HG03442 (cell line): ENCODE measurements at regions not wholly inside any gene's neighbourhood (a gene's known extent, or its start where the extent isn't known, plus 50 kb on each side); places are given as distances from the start of the nearest gene placed in this dataset.
"Not testable (repeated sequence)": the region's sequence is repeated elsewhere in the genome, so short reads cannot be mapped to it uniquely, and the experiment has no call there.

Source experiments
- ATAC-seq: cut with Tn5 transposase; IDR thresholded peaks from one replicate; pipeline ENCODE4 v1.9.1; 2021; ENCODE audit warnings: mild to moderate bottlenecking, moderate library complexity; ENCODE audit not compliant: unreplicated experiment

GRCh38 chr12:131430158-131430742, 280.6 kb upstream of the SFSWAP start:
- ATAC-seq = no peak

GRCh38 chr12:131431126-131431655, 279.7 kb upstream of the SFSWAP start:
- ATAC-seq = not testable (repeated sequence)

- ATAC-seq = peak; percentile 57
Measured at GRCh38 chr12:131432532-131433260, 278.2 kb upstream of the SFSWAP start.

- no peak for ATAC-seq
Measured at GRCh38 chr12:131434208-131435125, 276.4 kb upstream of the SFSWAP start.

GRCh38 chr12:131436922-131437705, 273.8 kb upstream of the SFSWAP start:
- no peak for ATAC-seq

- ATAC-seq = no peak
Measured at GRCh38 chr12:131437706-131438492, 273.0 kb upstream of the SFSWAP start.

- ATAC-seq = not testable (repeated sequence)
Measured at GRCh38 chr12:131438493-131438835, 272.4 kb upstream of the SFSWAP start.

GRCh38 chr12:131438881-131439280, 272.0 kb upstream of the SFSWAP start:
- ATAC-seq = no peak

GRCh38 chr12:131439752-131440151, 271.1 kb upstream of the SFSWAP start:
- ATAC-seq = not testable (repeated sequence)

- not testable (repeated sequence) for ATAC-seq
Measured at GRCh38 chr12:131440209-131441059, 270.5 kb upstream of the SFSWAP start.

GRCh38 chr12:131441060-131441396, 269.9 kb upstream of the SFSWAP start:
- ATAC-seq = no peak

- no peak for ATAC-seq
Measured at GRCh38 chr12:131441638-131442336, 269.1 kb upstream of the SFSWAP start.

- ATAC-seq = no peak
Measured at GRCh38 chr12:131442337-131442918, 268.5 kb upstream of the SFSWAP start.

GRCh38 chr12:131443019-131444000, 267.6 kb upstream of the SFSWAP start:
- no peak for ATAC-seq

- ATAC-seq = no peak
Measured at GRCh38 chr12:131444220-131445164, 266.4 kb upstream of the SFSWAP start.
